AG09309 (cell line): ENCODE measurements at regions not wholly inside any gene's neighbourhood (a gene's known extent, or its start where the extent isn't known, plus 50 kb on each side); places are given as distances from the start of the nearest gene placed in this dataset.
"Not testable (repeated sequence)": the region's sequence is repeated elsewhere in the genome, so short reads cannot be mapped to it uniquely, and the experiment has no call there.

Experiments
- DNase-seq: peaks from one replicate; pipeline ENCODE4 v3.0.0-alpha.2; 2010; ENCODE audit warnings: low read depth
- H3K4me3 ChIP-seq: 2 replicates; pipeline ENCODE4 v1.5.1; 2011; ENCODE audit warnings: mild to moderate bottlenecking, low read depth, low read length, moderate library complexity; ENCODE audit not compliant: control insufficient read depth
- TF ChIP-seq, protein P1 (sequence below): IDR thresholded peaks from 2 replicates; pipeline ENCODE4 v1.5.1; 2011; ENCODE audit warnings: mild to moderate bottlenecking, low read depth, low read length, inconsistent platforms; ENCODE audit not compliant: insufficient read depth, control insufficient read depth; ENCODE audit errors: missing control alignments

DNA sequence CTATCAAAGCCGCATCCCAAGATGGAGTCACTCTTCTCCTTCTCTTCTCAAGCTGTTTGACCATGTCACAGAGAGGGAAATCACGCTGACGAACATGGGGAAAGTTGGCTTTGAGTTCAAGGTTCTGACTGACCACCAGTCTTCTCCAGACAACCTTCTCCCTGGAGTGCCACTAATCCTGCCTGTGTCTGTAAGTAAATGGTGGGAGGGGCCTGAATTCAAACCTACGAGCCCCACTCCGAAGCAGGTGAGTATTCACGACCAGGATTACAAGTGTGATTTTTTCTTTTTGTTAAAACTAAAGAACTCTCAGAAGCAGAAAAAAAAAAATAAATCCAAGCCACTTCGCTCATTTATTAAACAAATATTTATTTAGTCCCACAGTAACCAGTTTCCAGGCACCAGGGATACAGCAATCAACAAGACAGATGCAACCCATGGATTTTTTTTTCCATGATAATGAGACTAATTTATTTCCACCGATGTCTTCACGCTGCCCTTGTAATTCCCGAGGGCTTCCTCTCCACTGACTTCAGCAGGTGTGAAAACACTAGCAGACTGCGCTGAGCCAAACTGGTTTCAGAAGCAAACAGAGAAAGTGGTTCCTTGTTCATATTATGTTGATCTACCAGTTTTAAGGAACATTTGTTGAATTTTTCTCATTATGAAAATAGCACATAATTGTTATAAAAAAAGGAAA lies 206.0 kb upstream of the NBPF12 start:
- DNase-seq, H3K4me3 ChIP-seq: not testable (repeated sequence)

DNA sequence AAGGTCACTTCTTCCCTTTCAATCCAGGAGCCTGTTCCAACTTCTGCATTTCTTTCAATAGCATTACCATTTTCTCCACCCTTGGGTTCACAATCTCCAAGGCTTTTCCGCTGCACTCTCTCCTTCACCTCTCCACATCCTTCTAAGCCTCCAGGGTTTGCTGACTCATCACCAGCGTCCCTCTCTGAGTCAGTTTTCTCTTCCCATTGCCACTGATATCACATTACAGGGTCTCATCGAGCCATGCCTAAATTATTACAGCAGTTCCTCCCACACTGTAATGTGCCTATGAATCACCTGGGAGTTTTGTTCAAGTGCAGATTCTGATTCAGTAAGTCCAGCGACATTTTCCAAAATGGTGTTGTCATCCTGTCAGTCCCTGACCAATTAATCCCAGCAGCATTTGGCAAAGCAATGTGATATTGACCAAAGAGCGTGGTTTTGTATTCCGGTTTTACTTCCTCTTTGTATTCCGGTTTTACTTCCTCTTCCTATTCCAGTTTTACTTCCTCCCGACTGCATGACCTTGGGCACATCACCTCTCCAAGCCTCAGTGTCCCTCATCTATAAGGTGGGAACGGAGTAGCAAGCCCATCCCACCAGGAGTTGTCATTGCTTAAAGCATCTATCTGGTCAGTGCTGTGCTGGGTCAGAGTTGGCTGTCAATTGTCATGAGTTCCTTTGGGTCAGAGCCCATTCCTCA lies 208.3 kb upstream of the NBPF12 start:
- not testable (repeated sequence) for DNase-seq, H3K4me3 ChIP-seq

DNA sequence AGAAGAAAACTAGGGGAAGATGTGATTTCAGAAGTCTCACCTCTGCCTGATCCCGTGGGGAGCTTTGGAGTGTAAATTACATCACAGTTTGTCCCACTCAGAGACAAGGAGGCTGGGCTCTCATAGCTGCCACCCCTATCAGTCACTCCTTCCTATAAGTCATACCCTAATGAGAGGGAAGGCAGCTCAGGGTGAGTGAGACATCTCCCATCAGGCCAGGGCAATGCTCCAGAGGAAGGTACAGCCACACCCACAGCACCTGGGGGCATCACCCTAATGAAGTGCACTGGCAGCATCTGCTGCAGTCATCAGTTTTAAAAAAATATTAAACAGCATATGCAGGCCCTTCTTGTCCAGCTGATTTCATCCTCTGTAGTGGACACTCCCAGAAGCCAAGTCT lies 223.1 kb upstream of the NBPF12 start:
- not testable (repeated sequence) for DNase-seq, H3K4me3 ChIP-seq

DNA sequence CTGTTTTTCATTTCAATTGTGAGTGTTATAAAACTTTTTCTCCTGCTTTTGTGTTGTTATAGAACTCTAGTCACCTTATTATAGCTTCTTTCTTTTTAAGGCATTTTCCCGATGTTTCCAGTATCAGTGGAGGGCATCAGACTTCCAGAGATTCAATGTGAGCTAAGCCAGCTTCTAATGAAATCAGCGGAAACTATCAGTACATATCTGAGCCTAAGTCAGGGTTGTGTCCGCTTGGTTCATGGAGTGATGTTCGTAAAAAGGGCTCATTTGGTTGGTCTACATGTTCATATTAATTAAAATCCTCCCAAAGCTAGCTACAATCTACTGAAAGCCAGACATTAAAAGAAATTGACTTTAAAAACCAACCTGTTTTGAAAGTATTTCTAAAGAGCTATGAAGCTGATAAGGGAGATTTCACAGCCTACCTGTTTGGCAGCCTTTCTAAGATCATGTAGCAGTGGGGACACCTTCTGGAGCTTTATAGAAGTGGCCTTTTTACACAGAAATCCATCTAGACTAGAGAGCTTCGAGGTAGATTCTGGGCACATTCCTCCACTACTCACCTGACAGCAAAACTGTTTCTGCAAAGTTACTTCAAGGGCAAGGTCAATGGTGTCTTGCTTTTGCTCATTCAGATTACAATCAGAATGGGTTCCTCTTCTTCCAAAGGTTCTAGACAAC lies 227.1 kb upstream of the NBPF12 start:
- not testable (repeated sequence) for H3K4me3 ChIP-seq
- TF ChIP-seq, protein P1, sequence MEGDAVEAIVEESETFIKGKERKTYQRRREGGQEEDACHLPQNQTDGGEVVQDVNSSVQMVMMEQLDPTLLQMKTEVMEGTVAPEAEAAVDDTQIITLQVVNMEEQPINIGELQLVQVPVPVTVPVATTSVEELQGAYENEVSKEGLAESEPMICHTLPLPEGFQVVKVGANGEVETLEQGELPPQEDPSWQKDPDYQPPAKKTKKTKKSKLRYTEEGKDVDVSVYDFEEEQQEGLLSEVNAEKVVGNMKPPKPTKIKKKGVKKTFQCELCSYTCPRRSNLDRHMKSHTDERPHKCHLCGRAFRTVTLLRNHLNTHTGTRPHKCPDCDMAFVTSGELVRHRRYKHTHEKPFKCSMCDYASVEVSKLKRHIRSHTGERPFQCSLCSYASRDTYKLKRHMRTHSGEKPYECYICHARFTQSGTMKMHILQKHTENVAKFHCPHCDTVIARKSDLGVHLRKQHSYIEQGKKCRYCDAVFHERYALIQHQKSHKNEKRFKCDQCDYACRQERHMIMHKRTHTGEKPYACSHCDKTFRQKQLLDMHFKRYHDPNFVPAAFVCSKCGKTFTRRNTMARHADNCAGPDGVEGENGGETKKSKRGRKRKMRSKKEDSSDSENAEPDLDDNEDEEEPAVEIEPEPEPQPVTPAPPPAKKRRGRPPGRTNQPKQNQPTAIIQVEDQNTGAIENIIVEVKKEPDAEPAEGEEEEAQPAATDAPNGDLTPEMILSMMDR, result peak; percentile 24
- DNase-seq, result peak; percentile 5

DNA sequence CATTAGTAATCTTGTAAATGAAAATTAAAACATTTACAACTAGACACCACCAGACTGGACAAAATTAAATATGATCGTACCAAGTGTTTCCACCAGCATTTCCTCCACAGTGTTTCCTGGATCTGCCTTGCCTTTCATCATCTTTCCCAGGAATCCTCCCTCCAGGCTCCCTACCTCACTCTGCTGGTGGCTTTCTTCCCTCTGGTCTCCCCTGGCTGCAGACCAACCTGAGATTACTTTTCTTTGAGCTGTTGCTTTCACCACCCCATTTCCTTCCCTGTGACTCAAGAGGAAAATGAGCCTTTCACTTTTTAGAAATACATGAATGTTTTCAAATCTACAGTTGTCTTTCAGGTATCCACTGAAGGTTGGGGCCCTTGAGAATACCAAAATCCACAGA lies 228.8 kb upstream of the NBPF12 start:
- H3K4me3 ChIP-seq, DNase-seq: not testable (repeated sequence)

DNA sequence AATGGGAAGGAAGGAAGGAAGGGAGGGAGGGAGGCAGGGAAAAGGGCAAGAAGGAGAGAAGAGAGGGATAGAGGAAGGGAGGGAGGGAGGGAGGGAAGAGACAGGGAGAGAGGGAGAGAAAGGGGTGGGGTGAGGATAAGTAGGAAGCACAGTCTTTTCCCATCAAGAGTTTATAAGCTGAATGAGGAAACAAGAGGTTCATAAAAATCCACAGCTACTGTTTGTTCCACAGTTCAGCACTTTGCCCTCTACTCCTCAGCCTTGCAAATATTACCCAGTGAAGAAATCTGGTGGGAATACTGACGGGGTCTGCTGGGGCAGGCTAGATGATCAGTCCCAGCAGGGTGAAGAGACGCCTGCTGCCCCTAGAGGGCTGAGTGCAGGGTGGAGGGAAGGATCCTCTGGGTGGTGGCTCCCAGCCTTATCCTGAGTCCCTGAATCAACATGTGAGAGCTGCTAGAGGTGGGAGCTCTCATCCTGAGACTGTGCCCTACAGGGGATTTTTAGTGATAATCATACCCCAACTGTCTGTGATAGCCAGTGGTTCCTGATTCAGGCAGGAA lies 233.9 kb upstream of the NBPF12 start:
- not testable (repeated sequence) for H3K4me3 ChIP-seq, DNase-seq

DNA sequence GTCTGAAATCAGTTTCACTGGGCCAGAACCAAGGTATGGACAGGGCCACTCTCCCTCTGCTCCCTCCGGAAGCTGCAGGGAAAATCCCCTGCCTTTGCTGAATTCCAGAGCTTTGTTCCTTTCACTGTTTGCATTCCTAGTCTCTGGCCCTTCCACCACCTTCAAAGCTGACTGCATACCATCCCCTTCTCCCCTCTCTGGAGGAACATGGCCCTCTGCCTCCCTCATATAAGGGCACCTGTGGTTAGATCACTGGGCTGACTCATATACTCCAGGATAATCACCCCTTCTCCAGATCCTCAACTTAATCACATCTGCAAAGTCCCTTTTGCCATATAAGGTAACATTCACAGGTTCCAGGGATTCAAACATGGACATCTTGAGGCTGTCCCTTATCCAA lies 236.8 kb upstream of the NBPF12 start:
- DNase-seq, H3K4me3 ChIP-seq: not testable (repeated sequence)

DNA sequence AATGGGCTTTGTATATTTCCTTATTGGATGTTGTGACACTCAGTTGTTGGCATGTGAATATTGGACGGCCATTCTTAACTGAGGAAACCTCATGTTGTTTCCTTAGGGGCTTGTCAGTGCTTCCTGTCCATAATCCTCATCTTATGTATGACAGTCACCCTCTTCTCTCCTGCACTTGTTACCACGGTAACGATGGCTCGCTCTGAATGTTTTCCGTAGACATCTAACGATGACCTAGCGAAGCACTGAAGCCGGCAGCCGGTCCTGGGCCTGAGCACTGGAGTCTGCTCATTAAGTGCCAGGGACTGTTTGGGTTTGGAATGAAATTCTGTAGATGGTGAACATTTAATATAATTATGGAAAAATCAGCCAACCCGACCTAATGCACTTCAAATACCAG lies 242.7 kb upstream of the NBPF12 start:
- DNase-seq, H3K4me3 ChIP-seq: not testable (repeated sequence)

DNA sequence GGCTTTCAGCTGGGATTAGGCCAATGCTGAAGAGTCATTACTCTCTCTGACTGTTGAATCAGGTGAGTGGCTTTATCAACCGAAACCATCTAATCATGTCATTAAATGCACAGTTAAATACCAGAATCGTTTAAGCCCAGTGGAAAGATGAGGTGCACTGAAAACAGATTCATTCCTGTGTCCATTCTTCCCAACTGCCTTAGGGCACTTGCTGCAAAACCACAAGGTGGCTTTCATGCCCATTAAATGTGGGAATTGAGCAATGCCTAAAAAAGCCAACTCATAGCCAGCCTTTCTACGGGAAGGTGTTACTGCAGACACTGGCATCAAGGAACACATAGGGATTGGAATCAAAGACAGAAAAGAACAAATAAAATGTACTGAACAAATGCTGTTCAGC lies 246.3 kb upstream of the NBPF12 start:
- H3K4me3 ChIP-seq, DNase-seq: not testable (repeated sequence)

DNA sequence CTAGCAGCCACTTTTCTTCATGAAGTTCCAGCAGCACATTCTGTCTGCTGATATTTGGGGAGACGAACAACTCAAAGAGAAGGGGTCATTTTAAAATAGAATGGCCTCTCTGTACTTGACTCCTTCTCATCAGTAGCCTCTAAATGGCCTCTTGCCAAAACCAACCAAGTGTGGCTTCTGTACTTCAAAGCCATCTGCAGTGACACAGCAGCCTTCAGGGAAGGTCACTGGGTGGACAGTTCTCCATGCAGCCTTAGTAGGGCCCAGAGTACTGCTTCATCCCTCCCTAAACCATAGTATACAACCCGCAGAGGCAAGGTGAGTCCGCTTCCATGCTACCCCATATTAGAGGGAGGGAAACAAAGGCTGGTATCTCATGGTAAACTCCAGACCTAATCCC lies 249.2 kb upstream of the NBPF12 start:
- DNase-seq, H3K4me3 ChIP-seq: not testable (repeated sequence)

DNA sequence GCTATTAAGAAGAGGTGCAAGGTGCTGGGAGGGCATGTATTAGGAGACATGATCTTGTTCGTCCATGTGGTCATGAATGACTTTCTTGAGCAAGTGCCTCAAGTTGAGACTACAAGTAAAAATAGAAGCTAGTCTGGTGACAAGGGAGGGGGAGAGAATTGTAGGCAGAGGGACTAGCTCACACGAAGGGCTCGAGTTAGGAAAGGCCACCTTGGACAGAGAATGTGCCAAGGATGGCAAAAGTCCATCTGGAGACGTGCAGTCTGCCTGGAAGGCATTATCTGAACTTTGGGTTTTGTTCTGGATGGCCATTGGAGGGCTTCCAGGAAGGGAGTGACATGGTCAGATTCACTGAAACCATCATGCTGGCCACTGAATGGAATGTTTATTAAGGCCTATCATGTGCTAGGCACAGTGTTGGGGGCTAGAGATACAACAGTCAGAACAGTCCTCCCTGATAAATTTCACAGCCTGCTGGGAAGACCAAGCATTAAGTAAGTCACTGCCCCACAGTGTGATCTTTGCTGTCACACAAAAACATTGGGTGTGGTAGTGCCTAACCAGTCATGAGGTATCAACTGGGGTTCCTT lies 251.3 kb upstream of the NBPF12 start:
- H3K4me3 ChIP-seq, DNase-seq: not testable (repeated sequence)

DNA sequence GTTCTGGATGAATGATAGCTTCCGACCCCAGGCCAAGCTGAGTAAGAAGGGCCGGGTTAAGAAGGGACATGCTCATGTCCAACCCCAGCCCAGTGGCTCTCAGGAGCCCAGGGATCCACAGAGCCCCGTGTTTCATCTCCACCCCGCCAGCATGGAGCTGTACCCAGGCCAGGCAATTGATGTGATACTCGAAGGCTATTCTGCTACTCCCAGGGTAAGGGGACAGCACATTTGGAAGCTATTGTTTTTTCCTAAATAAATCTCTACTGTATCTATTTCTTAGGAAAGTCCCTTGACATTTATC lies 255.0 kb upstream of the NBPF12 start:
- DNase-seq, result not testable (repeated sequence)

DNA sequence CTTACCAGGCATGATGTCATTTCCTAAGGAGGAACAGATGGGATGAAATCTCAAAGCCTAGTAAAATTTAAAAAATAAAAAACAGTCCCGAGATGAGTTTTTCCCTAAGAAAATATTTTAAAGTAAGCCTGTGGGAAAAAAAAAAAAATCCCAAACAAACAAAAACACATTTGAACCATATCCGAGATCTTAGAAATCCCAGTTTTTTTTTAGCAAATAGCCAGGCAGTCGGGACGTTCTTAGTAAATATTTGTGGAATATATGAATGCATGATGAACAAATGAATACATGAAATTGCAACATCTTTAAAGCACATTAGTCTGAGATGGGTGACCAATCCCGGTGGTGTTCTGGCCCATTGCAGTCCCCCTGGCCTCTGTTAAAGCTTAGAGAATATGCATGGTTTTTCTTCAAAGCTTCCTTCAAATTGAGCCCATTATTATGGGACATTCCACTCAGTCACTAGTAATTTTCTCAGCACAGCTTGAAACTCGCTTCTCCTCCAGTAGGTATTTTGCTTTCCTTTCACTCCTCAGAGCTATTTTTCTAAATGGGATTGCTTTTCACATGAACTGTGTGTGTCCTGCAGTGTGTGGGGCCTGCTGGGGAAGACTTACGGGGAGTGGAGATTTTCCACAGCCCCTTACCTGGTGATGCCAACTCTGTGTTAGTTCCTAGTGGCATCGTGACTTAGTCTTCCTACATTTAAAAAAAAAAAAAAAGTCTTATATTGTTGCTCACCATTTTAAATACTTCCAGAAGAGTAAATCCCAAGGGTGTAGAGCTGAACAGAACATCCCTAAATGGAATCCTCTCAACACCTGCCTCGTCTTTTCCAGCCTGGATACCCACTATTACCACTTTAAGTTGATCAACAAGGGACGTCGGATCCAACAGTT lies 255.6 kb upstream of the NBPF12 start:
- not testable (repeated sequence) for H3K4me3 ChIP-seq, DNase-seq

More for the DNA sequence above, 255.0 kb upstream of the NBPF12 start:
- H3K4me3 ChIP-seq, result not testable (repeated sequence)

DNA sequence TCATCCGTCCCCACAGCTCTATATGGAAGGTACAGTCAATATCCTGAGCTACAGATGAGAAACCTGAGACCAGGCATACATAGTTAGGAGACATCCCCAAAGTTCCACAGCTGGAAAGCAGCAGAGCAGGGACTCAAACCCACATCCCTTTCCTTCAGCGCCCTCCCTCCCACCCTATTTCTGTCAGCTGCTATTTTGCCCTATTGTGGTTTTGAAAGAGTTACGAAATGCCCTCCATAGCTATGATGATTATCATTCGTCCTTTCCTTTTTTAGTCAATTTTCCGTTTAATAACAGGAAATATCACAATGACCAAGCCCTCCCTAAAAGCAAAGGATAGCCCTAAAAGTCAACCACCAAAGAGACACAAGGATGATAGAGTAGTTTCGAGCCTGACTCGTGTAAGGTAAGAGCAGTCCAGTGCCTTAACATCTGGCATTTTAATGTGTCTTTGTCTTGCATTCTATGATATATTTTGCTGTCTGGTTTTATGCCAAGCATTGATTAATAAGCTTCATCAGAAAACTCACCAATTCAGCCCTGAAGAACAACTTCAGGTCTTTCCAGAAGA lies 264.3 kb upstream of the NBPF12 start:
- not testable (repeated sequence) for H3K4me3 ChIP-seq, DNase-seq

DNA sequence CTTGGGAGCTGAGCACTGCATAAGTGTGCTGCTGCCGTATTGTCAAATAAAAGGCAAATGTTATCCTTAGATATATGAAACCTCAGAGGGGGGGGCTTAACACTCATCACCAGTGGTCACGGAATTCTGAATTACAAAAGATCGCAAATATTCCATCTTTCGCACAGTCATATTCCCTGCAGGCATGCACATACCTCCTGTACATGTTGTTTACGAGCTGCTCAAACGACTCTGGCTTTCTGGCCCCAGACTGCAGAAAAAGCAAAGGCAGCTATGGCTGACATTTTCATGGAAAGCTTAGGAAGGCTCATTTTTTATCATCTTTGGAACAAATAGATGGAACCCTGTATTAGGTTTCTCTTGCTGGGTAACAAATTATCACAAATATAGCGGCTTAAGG lies 265.5 kb upstream of the NBPF12 start:
- H3K4me3 ChIP-seq, DNase-seq: not testable (repeated sequence)

DNA sequence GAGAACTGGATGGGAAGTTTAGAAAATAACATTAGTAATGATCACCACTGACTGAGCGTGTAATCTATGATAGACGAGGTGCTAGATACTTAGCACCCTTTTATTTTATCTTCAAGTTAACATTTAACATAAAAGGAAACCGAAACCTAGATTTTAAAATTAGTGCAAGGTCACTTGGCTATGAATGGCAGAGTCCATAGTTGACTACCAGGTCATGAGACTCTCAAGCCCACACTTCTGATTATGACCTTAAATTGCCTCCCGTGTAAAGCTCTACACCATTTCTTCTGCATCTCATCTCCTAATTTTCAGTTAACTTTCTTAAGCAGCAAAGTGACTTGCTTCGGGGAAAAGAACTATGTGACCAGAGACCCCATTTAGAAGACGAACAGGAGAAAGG lies 266.5 kb upstream of the NBPF12 start:
- not testable (repeated sequence) for H3K4me3 ChIP-seq, DNase-seq
